Glutamatergic neuron (in vitro differentiated cells): ENCODE measurements at regions not wholly inside any gene's neighbourhood (a gene's known extent, or its start where the extent isn't known, plus 50 kb on each side); places are given as distances from the start of the nearest gene placed in this dataset.

ENCODE experiments used
- DNase-seq: peaks from one replicate; pipeline ENCODE4 v3.0.0; 2022
- H3K27ac Mint-ChIP-seq: one replicate; pipeline ENCODE4 v1.8.0; 2020; ENCODE audit warnings: mild to moderate bottlenecking, mixed read lengths, inconsistent platforms; ENCODE audit not compliant: unreplicated experiment
- H3K27me3 Mint-ChIP-seq: one replicate; pipeline ENCODE4 v1.8.0; 2020; ENCODE audit warnings: mild to moderate bottlenecking, moderate library complexity, mixed read lengths, inconsistent platforms; ENCODE audit not compliant: unreplicated experiment
- H3K36me3 Mint-ChIP-seq: one replicate; pipeline ENCODE4 v1.8.0; 2020; ENCODE audit warnings: mild to moderate bottlenecking, mixed read lengths, inconsistent platforms; ENCODE audit not compliant: unreplicated experiment
- H3K4me1 Mint-ChIP-seq: one replicate; pipeline ENCODE4 v1.8.0; 2020; ENCODE audit warnings: mild to moderate bottlenecking, low read depth, mixed read lengths, inconsistent platforms; ENCODE audit not compliant: unreplicated experiment
- H3K4me3 Mint-ChIP-seq: one replicate; pipeline ENCODE4 v1.8.0; 2020; ENCODE audit warnings: mild to moderate bottlenecking, mixed read lengths, inconsistent platforms; ENCODE audit not compliant: unreplicated experiment
- H3K9me3 Mint-ChIP-seq: one replicate; pipeline ENCODE4 v1.8.0; 2020; ENCODE audit warnings: mild to moderate bottlenecking, moderate library complexity, mixed read lengths, inconsistent platforms; ENCODE audit not compliant: unreplicated experiment
- CTCF ChIP-seq: fragments of 200-600 bp; sonication (generic); IDR thresholded peaks from one replicate; pipeline ENCODE4 v1.5.0; 2021; ENCODE audit not compliant: partially characterized antibody, unreplicated experiment

- DNase-seq: no peak
- peaks cover 27% of the 10 kb centered on the region for H3K4me1 Mint-ChIP-seq
- peaks cover 5% of the 10 kb centered on the region for H3K27me3 Mint-ChIP-seq
- H3K9me3 Mint-ChIP-seq: peaks cover 8% of the 10 kb centered on the region
- H3K4me3 Mint-ChIP-seq: no peak overlapping the region
- H3K27ac Mint-ChIP-seq: peak overlapping the region; percentile 92
- TF ChIP-seq CTCF: no peak
- H3K36me3 Mint-ChIP-seq: peaks cover 4% of the 10 kb centered on the region
Observed at GRCh38 chr14:22448905-22449599, 140.0 kb downstream of the DAD1 start.

GRCh38 chr14:22448035-22448904 is 140.8 kb downstream of the DAD1 start:
- peak overlapping the region; percentile 36 for H3K4me3 Mint-ChIP-seq
- peaks cover 8% of the 10 kb centered on the region for H3K9me3 Mint-ChIP-seq
- H3K27ac Mint-ChIP-seq: peak overlapping the region; percentile 92
- H3K4me1 Mint-ChIP-seq: peaks cover 27% of the 10 kb centered on the region
- DNase-seq: no peak
- H3K36me3 Mint-ChIP-seq: peaks cover 4% of the 10 kb centered on the region
- no peak for TF ChIP-seq CTCF
- H3K27me3 Mint-ChIP-seq: peaks cover 5% of the 10 kb centered on the region

- no peak for DNase-seq
- Mint-ChIP-seq H3K4me1 (peaks cover 4% of the 10 kb centered on the region), H3K27me3 (no peaks in the 10 kb centered on the region)
Observed at GRCh38 chr14:22438742-22439141, 150.3 kb downstream of the DAD1 start.

GRCh38 chr14:22434901-22435550 is 154.0 kb downstream of the DAD1 start:
- no peak for DNase-seq
- peaks cover 4% of the 10 kb centered on the region for H3K4me1 Mint-ChIP-seq
- no peaks in the 10 kb centered on the region for H3K36me3 Mint-ChIP-seq
- H3K9me3 Mint-ChIP-seq: no peaks in the 10 kb centered on the region
- no peak overlapping the region for H3K27ac Mint-ChIP-seq
- no peak overlapping the region for H3K4me3 Mint-ChIP-seq
- no peaks in the 10 kb centered on the region for H3K27me3 Mint-ChIP-seq
- TF ChIP-seq CTCF: no peak

More at GRCh38 chr14:22438742-22439141, 150.3 kb downstream of the DAD1 start:
- Mint-ChIP-seq H3K27ac (no peak overlapping the region), H3K36me3 (no peaks in the 10 kb centered on the region), H3K9me3 (no peaks in the 10 kb centered on the region), H3K4me3 (no peak overlapping the region)
- no peak for TF ChIP-seq CTCF

GRCh38 chr14:22434030-22434429 is 155.0 kb downstream of the DAD1 start:
- H3K27me3 Mint-ChIP-seq: no peaks in the 10 kb centered on the region
- no peak overlapping the region for H3K4me3 Mint-ChIP-seq
- peaks cover 4% of the 10 kb centered on the region for H3K4me1 Mint-ChIP-seq
- H3K36me3 Mint-ChIP-seq: no peaks in the 10 kb centered on the region
- H3K27ac Mint-ChIP-seq: no peak overlapping the region
- no peaks in the 10 kb centered on the region for H3K9me3 Mint-ChIP-seq
- no peak for TF ChIP-seq CTCF
- no peak for DNase-seq
